Breast epithelium (tissue), 3 donors: ENCODE measurements at regions not wholly inside any gene's neighbourhood (a gene's known extent, or its start where the extent isn't known, plus 50 kb on each side); places are given as distances from the start of the nearest gene placed in this dataset.
"Not testable (repeated sequence)": the region's sequence is repeated elsewhere in the genome, so short reads cannot be mapped to it uniquely, and the experiment has no call there.

Experiments
- POLR2A ChIP-seq: fragments of 450-650 bp; IDR thresholded peaks from one replicate; pipeline ENCODE4 v1.6.1; 2016; ENCODE audit warnings: antibody characterized with exemption, mild to moderate bottlenecking, moderate library complexity
- POLR2AphosphoS5 ChIP-seq, 3 donors: sonication (generic); formaldehyde crosslinking; IDR thresholded peaks; one replicate each; pipeline ENCODE4 v1.6.1; 2017; ENCODE audit warnings: antibody characterized with exemption in 3 of 3
- TF ChIP-seq, protein P1 (sequence below), 3 donors: fragments of 450-650 bp; IDR thresholded peaks; one replicate each; pipeline ENCODE4 v1.5.1; 2016 to 2017; ENCODE audit warnings: antibody characterized with exemption in 3 of 3, mild to moderate bottlenecking in 3 of 3, moderate library complexity in 3 of 3

DNA sequence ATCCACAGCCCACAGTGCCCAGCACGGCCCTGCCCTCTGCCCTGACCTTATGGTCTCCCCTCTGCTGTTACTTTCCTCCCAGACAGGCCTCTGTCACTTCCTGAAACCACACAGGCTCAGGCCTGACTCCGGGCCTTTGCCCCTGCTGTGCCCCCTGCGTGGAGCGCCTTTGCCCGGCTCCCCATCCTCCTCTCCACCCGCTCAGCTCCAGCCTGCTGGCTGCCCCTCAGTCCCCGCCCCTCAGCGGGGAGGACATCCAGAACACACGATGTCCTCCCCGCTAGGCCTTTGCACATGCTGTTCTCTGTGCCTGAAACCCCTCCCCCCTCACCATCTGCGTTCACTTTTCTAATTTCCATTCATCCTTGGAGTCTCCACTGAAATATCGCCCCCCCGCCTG, 341.9 kb upstream of the SULF2 start:
- TF ChIP-seq, protein P1, sequence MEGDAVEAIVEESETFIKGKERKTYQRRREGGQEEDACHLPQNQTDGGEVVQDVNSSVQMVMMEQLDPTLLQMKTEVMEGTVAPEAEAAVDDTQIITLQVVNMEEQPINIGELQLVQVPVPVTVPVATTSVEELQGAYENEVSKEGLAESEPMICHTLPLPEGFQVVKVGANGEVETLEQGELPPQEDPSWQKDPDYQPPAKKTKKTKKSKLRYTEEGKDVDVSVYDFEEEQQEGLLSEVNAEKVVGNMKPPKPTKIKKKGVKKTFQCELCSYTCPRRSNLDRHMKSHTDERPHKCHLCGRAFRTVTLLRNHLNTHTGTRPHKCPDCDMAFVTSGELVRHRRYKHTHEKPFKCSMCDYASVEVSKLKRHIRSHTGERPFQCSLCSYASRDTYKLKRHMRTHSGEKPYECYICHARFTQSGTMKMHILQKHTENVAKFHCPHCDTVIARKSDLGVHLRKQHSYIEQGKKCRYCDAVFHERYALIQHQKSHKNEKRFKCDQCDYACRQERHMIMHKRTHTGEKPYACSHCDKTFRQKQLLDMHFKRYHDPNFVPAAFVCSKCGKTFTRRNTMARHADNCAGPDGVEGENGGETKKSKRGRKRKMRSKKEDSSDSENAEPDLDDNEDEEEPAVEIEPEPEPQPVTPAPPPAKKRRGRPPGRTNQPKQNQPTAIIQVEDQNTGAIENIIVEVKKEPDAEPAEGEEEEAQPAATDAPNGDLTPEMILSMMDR (IDR thresholded peaks at IDR 0.05): not testable (repeated sequence)
- not testable (repeated sequence) for TF ChIP-seq POLR2A; POLR2AphosphoS5 (IDR thresholded peaks at IDR 0.05)
